8988T (cell line): ENCODE measurements at regions not wholly inside any gene's neighbourhood (a gene's known extent, or its start where the extent isn't known, plus 50 kb on each side); places are given as distances from the start of the nearest gene placed in this dataset.

Experiments used
- DNase-seq: peaks from one replicate; pipeline ENCODE4 v3.0.0; 2011

DNA sequence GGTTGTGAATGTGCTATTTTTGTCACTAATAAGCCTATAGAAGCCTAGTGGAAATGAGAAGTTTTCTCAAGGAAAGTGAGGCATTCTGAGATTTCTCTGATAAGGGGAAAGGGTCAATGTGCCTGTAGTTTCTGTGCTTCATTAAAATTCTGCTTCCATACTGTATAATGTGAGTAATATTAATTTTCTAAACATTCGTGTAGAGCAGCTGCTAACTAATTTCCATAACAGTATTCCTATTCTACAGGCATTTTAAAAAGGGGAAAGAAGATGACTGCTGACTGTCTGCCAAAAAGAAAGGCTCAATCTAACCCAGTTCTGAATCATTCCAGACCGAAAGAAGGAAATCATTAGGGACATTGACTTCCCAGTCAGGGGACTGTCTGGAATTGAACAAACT, 293.3 kb upstream of the TMPO start:
- no peak for DNase-seq

DNA sequence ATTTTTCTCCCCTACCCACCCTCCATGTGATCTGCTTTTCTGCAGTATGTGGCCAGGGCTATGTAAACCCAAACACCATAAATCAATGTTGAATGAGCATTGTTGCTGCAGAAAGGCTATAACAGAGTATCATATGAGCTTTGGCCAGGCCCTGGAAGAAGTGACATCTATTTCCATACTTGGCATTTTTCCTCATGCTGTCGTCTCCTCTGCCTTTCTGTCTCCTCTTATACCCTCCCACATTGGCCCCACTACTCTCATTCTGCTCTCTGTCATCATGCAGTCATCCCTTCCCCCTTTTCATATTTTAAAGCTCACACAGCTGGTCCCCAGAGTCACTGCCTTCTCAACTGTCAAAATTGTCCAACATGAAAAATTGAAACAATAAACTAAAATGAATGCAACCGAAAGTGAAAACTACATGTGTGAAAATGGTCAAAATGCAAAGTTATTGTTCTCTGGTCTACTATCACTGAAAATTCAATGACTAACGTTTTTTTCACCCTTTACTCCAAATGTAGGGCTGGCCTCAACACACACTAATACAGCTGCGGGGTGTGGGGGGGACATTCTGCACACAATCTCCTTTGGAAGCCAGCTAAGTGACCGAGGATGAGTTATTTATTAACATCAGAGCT, 290.7 kb upstream of the TMPO start:
- no peak for DNase-seq

- no peak for DNase-seq
Measured at GRCh38 chr12:98227162-98227561, 288.2 kb upstream of the TMPO start.

GRCh38 chr12:98228683-98229539, 286.5 kb upstream of the TMPO start:
- DNase-seq = no peak

- no peak for DNase-seq
Measured at GRCh38 chr12:98229540-98229924, 285.9 kb upstream of the TMPO start.

DNA sequence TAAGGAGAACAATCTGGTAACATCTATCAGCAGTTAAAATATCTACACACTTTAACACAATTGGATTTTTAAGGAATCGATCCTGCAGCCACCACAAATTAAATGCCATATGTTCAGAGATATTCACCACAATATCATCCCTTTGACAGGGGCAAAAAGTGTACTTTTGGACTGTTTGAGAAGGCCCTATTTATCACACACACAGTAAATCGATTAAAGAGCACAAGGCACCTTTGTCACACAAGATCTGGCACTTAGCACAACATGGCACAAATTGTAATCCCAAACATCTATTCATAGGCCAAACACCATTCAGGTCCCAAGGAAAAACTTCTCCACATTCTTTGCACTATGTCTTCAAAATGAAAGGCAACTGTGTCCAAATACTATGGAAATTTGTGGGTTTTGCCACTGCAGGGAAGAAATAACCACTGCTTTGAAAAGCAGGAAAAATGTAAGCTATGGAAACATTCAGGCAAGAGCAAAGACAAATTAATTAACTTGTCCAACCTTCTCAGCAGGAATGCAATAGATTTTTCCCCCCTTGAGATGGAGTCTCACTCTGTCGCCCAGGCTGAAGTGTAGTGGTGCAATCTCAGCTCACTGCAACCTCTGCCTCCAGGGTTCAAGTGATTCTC, 282.5 kb upstream of the TMPO start:
- no peak for DNase-seq

- no peak for DNase-seq
Measured at GRCh38 chr12:98235301-98235700, 280.1 kb upstream of the TMPO start.

- no peak for DNase-seq
Measured at GRCh38 chr12:98238515-98239130, 276.8 kb upstream of the TMPO start.

- no peak for DNase-seq
Measured at GRCh38 chr12:98243190-98243589, 272.2 kb upstream of the TMPO start.

DNA sequence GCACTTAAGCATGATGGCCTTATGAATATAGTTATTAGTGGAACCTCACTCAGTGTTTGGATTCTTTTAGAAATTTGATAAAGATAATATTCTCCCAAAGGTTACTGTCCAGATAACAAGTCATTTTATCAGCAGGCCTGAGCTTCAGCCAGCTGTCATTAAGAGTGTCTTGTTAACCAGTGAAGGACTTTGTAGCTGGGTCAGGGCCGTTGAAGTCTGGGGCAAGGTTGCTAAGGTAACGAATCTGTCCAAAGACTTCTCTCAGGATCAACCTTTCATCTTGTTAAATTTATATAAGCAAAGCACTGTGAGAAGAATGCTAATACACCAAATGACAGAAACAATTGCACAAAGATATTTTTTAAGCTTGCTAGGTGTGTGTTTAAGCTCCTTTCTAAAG, 271.3 kb upstream of the TMPO start:
- DNase-seq = no peak

DNA sequence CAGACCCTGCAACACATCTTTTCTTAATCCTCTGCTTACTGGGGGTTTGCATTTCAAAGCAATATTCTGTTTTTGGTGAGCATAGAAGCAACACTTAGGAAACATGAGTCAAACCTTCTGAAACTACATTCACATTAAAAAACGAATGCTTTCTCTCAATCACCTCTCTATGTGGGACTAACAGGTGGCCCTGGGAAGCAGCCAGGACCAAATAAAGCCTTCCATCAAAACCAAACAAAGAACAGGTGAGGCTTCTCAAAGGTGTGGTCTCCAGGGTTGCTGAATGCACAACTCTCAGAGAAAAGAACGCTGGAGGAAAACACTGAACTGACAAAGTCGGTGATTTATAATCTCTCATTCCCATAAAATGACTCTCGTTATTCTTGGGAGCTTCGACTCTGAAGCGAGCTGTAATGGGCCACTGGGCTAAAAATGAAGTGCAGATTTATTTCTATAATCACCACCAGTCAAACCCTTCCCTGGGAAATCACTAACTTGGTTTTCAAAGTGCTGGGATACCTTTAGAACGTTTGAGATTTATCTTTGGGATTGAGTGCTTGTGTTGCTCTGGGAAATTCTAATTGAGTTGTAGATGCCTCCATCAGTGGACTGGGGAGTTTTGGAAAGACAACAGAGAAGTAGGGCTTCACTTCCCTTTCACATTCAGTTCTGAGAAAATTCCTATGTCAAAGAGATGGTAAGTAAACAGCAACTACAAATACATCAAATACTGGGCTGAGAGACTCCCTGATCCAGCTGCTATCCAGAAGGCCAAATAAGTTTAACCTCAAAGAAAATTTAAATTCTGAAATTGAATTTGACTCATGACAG, 262.0 kb upstream of the TMPO start:
- DNase-seq = no peak

DNA sequence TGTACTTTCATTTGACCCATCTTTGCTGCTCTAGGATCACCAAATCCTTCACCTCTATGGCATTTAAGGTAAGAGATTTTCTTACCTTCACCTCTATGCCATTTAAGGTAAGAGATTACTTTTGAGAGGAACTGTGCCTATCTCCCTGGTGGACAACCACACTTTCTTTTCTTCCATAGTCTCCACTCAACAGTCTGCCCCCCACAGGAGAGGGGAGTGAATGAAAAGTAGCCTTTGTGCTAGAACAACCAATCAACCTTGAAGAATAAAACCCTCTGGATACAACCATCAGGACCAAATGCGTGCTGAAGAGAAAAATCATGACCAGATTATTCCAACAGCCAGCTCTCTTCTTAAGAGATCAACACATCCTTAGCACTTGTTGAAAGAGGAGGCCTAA, 258.6 kb upstream of the TMPO start:
- no peak for DNase-seq

DNA sequence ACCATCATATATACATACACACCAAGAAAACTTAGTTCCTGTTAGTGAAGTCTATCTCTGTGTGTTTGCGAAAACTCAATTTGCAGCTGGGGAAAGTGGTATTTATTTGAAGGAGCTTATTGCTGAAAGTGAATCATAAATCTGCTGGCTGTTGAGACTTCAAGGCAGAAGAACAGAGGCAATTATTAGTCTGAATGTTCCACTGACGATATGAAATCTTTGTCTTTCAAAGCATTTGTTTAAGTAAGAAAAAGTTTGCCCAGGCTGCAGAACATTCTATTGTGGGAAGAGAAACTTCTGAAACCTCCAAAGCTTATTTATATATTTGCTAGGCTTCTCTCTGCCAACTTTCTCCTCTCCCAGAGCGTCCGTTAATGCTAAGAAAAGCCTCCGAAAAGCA, 255.7 kb upstream of the TMPO start:
- DNase-seq = no peak

DNA sequence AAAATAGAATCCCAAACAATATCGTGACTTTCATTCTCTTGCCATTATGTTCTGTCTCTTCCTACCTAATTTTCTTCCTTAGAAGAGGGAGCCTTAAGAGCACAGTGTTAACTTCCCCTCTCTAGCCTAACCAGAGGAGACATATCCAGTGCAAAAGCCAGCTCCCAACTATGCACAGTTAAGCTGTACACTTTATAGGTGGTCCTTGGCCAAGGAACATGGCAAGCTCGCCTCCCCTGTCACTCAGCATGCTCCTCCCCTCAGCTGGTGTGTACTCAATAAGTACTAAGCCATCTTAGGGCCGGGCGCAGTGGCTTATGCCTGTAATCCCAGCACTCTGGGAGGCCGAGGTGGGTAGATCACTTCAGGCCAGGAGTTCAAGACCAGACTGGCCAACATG, 255.1 kb upstream of the TMPO start:
- DNase-seq = no peak

DNA sequence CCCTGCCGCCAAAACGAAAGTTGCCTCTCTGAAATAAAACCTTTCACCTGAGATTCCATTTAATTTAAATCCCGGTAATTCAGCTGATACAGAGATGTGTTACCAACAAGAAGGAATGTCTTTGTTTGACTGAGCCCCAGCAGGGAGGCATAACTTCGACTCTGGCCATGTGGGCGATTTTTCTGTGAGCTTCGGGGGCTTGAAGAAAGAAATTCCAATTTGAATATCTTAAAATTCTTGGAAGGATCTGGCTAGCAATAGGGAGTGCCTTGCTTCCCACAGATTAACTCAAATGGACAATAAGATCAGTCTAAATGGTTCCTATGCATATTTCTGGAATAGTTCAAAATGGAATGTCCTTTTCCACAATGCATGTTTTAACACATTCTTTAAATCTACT, 252.5 kb upstream of the TMPO start:
- no peak for DNase-seq

- DNase-seq = no peak
Measured at GRCh38 chr12:98274430-98275130, 240.8 kb upstream of the TMPO start.

- no peak for DNase-seq
Measured at GRCh38 chr12:98275131-98275475, 240.3 kb upstream of the TMPO start.

DNA sequence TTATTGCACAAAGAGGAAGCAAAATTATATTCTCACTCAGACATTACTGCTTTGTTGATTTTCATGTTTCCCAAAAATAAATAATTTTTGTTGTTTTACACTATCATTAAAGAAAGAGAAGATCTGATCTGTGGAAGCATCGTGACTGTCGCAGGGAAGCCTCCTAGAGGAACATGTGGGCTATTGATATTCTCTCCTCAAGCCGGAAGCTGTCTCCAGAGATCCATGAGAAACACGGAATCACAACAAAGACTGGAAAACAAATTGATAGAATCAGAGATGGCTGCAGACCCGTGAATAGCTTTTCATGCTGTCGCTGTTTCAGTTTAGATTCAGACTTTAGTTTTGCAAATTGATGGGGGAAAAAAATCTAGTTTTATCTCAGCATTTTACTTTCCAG, 235.2 kb upstream of the TMPO start:
- no peak for DNase-seq

GRCh38 chr12:98280621-98281020, 234.8 kb upstream of the TMPO start:
- no peak for DNase-seq

DNA sequence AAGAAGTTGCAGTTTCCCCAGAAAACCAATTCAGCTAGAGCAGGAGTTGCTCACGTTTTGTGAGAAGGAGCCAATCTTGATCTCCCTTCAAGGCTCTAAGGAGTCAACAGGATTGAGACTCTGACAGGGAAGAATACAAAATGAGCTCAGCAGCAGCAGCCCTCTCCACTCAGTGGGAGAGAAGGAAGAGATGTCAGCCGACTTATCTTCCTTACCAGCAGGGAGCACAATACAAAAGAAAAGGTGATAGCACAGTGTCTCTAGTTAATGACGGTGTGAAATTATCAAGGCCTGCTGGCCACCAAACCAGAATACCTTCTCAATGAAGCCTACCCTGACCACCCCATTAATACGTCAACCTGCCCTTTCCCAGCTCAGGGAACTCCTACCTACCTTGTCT, 223.6 kb upstream of the TMPO start:
- no peak for DNase-seq

DNA sequence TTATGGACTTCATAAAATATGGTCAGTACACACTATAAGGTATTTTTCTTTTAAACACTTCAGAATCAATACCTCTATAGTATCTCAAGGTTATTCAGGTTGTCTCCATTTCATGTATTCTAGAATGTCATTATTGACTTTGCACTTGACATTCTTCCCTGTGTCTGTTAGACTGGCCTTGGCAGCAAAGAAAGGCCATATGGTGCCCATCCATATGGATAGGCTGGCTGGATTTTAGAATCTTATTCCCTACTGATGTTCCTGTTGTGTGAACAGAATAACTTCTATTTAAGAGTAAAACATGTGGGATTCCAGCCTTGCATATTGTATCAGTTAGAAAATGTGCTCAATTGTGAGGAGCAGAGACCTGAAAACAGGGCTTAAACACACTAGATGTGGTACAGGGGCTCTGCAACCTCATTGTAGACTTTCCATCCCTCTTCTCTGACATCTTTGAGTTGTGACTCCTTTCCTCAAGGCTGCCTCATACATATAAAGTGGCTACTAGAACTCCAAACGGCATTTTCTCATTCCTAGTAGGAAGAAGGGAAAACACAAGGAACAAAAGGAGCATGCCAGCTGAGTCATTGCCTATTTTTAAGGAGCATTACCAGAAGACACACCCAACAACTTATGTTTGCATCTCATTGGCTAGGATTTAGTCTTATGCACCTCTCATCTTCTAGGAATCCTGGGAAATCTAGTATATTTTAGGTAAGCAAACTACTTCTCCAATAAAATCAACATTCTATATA, 221.2 kb upstream of the TMPO start:
- no peak for DNase-seq

- no peak for DNase-seq
Measured at GRCh38 chr12:98295681-98296080, 219.7 kb upstream of the TMPO start.
